HCEC 1CT (cell line): ENCODE measurements at regions not wholly inside any gene's neighbourhood (a gene's known extent, or its start where the extent isn't known, plus 50 kb on each side); places are given as distances from the start of the nearest gene placed in this dataset.

Source experiments
- DNase-seq: peaks from one replicate; pipeline ENCODE4 v3.0.0-alpha.2; 2017

DNA sequence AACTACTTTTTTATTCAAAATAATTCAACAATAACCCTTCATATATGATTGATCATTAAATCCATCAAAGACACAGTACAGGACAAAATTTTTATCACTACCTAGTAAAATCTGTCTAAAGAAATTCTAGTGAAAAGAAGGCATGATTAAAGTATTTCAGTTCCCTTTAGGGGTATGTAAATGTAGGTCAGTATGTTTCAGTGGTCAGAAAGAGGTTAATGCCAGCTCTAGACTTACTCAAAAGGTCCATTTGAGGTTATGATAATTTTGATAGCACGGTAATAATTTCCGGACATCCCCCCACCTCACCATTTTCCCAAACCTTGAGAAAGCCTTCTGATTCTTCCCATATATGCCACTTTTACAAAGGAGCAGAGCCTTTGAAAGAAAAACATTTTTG is 193.5 kb upstream of the ID4 start:
- no peak for DNase-seq

GRCh38 chr6:19655744-19656143 is 181.4 kb upstream of the ID4 start:
- DNase-seq = no peak

DNA sequence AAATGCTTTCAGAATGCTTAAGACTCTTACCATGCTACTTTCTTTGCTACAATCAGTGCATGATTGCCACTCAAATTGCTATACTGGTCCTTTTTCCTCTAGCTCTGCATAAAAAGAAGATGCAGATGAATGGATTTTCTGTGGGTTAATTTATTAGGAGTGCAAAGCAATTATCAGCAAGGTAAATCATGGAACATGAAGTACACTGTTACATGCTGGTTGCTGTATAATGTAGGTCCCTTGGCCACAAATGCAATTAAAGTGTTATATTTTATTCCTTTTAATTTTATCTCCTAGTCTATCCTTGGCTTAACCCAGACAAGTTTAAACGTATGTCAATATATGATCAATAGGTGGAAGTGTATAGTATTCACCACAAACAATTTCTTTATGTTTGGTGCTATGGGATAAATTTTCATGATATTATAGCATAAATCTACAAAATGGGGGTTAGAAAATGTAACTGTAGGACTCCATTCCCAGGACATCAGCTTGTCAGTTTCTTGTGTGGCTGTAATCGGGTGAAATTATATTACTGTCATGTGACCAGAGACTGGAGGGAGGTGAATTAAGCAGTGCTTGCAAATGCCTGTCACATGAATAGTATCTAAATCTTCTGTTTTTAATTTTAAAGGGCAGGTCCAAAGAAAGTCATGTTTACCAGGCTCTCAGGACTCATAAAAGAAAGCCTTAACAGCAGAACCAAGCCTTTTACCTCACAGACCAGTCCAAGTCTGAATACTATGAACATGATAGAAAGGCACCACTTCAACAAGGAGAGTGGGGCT is 176.9 kb upstream of the ID4 start:
- no peak for DNase-seq

DNA sequence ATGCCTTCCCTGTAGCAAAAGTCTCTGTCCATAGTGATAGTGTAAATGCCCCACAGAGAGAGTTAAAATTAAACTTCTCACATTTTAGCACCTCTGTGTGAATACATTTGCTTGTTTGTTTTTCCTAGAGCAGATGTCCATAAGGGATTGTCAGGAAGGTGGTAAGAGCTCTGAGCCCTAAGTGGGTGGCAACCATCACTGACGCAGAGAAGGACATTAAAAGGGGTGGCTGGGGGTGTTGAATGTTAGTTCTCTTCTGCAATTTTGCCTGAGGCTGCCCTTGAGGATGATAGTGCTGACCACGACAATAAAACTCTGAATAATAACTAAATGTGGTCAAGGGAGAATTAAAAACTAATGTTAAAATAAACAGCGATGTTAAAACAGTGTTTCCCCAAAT is 174.3 kb upstream of the ID4 start:
- DNase-seq = no peak

DNA sequence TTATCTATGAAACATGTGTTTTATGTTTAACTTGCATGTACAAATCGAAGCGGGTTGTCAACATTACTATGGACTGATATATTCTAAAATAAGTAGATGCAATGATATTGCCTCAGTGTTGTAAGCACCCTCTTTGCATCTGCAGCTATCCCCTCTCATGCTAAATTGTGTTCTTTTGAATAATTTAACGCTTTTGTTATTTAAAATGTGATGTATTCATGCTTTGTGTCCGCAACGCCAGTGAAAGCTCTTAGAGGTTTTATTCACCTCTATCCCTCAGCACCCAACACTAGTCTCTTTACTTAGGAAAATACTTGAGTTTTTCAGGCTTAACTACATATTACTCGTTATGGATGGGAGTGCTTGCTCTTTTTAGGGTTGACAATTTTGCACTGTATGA is 173.7 kb upstream of the ID4 start:
- no peak for DNase-seq

DNA sequence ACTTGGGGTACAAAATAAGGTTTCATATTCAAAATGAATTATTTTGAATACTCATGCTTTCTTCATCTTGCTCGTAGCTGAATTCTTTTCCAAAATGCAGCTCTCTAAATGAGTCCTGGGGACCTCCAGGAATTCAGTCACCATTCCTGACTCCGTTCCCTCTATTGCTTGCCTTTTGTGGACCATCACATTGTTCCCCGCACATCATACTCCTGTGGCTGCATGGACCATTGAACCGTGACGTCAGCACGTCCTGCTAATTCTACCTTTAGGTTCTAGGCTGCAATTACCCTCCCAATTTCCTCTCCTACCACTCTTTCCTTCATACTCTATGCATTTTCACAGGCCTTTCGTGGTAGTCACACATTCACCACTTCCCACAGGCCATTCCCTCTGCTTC is 173.1 kb upstream of the ID4 start:
- DNase-seq = no peak

- no peak for DNase-seq
These were observed 172.1 kb upstream of the ID4 start for GRCh38 chr6:19664878-19665612.

DNA sequence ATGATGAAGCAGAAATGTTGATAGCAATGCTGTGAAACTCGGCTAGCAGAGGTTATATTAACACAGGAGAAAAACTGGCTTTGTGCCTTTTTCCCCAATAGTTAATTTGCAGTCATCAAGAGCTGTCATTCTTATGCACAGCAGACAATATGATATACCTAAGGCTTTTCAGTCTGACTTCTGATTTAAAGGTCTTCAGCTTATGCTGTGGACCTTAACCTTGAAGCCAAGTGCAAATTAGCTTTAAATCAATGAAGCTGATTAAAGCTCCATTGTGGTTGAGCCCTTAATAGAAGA is 171.6 kb upstream of the ID4 start:
- no peak for DNase-seq

GRCh38 chr6:19668710-19669109 is 168.5 kb upstream of the ID4 start:
- DNase-seq = no peak

- DNase-seq = no peak
These were observed 168.0 kb upstream of the ID4 start for GRCh38 chr6:19669206-19669605.

- no peak for DNase-seq
These were observed 154.3 kb upstream of the ID4 start for GRCh38 chr6:19682859-19683258.

DNA sequence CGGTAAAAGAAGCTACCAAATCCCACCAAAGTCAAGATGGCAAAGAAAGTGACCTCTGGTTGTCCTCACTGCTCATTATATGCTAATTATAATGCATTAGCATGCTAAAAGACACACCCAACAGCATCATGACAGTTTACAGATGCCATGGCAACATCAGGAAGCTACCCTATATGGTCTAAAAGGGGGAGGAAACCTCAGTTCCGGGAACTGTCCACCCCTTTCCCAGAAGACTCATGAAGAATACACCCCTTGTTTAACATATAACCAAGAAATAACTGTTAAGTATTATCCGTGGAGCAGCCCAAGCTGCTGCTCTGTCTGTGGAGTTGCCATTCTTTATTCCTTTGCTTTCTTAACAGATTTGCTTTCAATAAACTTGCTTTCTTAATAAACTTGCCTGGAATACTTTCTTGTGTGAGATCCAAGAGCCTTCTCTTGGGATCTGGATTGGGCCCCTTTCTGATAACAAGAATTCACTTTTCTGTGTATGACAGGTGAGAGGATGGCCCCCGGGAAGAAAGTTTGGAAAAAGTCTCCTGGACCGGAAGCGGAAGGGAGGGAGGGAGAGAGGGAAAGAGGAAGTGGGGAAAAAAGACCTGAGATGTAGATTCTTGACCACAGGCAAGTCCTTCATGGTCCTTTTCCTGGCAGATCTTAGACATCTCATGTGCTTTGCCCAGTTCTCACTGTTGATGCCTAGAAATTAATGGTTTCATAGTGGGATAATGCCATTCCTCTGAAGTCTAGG is 146.7 kb upstream of the ID4 start:
- no peak for DNase-seq

DNA sequence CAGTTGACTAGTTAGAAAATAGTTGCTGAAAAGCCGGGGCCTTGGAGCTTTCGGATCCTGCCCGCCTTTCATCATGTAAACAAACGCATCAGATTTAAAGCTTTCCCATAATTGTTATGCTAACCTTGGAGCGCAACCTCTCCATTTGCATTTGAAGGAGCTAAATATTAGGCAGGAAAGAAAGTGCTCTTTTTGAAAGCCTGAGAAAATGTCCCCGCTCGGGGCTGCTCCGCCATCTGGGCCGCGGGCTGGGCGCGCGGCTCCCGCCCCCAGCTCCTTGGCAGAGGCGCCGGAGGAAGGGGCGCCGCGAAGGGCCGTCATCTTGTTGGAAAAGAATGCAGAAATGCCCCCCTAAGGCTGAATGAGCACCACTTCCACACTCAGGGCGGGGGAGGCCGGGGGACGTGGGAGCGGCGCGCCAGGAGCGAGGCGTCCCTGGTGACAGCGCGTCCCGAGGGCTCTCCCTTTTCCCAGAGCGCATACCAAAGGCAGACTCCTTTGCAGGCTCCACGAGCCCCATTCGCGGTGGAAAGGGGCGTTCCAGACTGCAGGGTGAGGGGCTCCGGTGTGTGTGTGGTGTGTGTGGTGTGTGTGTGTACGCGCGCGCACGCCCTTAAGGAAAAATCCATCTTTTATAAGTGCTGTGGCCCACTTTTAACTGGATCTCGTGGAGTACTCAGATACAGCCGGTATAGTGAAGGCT is 145.6 kb upstream of the ID4 start:
- no peak for DNase-seq

- DNase-seq = no peak
These were observed 144.5 kb upstream of the ID4 start for GRCh38 chr6:19692506-19693298.

DNA sequence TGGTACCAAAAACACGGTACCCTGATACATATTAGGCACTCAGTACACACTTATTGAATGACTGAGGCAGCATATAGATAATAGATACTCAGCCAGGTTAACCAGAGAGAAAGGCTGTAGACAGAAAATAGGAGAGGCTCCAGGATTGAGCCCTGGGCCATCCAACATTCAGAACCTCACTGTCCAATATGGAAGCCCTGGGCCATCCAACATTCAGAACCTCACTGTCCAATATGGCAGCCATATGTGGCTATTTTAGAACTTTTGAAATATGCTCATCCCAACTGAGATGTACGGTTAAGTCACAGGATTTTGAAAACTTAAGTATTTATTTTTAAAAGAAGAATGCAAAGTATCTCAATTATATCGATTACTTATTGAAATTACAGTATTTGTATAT is 142.5 kb upstream of the ID4 start:
- no peak for DNase-seq

DNA sequence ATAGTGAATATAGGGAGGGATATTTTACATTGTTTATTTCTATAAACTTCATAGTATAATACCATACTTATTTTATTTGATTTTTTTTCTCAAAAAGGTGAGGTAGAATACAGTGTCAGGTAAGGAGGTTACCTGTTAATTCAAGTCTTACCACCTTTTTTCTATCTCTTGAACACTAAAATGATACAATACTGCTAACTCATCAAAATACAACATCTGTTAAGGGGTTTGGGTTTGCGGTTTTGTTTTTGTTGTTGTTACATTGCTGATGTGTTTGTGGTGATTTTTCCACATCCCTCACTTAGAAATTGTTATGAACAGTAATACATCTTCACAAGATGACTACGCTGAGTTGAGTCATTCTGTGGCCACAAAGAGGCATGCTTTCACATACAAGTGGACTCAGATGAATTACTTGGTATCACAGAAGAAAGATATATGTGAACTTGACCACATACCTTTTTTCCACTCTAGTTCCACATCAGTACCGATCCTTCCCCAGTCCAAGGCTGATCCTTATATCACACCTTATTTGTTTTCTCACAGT is 139.4 kb upstream of the ID4 start:
- DNase-seq = peak; percentile 82

DNA sequence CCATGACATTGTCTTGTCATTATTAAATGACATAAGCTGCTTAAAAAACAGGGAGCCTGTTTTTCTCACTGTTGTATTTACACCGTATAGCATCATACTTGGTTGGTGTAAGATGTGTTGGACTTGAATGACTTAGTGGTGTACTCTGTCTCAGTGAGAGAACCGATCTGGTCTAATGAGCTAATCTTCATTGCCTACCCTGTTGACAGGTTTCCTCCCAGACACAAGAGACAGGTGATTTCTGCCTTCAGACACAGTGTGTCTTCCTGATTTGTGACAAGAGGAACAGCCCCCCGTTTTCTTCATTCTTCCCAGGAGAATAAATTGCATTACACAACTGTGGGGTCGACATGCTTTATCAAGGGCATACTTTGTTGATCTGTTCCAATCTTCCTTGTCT is 137.2 kb upstream of the ID4 start:
- no peak for DNase-seq

GRCh38 chr6:19705606-19706005 is 131.6 kb upstream of the ID4 start:
- peak; percentile 15 for DNase-seq

DNA sequence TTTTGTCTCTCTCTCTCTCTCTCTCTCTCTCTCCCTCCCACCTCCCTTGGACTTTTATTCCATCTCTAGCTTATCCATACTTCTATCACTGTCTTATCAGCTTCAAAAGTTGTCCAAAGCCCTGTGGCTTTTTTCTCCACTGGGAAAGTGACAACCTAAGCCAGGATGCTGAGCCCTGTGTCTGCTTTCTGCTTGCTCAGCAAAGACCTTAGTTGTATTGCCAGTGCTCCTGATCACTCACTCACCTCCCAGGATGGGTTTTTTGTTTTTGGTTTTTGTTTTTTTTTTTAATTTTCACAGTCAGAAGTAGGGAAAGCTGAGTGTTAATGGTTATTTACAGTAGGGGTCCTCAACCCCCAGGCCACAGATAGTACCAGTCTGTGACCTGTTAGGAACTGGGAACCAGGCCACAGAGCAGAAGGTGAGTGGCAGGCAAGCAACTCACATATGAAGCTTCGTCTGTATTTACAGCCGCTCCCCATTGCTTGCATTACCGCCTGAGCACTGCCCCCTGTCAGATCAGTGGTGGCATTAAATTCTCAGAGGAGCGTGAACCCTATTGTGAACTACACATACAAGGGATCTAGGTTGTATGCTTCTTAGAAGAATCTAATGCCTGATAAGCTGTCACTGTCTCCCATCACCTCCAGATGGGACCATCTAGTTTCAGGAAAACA is 125.0 kb upstream of the ID4 start:
- DNase-seq = no peak

GRCh38 chr6:19712998-19713397 is 124.2 kb upstream of the ID4 start:
- DNase-seq = no peak

DNA sequence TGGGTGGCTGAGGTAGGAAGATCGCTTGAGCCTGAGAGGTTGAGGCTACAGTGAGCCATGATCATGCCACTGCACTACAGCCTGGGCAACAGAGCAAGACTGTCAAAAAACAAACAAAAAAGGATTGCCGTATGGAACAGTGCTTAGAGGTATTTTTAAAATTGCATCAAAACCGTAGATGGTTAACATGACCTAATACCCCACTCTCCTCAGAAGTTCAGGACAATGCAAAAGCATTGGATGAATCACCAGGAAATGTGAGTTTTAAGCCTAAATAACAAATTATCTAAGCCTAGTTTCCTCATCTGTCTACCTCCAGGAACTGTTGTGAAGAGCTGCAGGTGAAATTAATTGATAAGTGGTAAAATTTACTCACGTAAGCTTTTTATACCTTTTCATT is 123.8 kb upstream of the ID4 start:
- no peak for DNase-seq

DNA sequence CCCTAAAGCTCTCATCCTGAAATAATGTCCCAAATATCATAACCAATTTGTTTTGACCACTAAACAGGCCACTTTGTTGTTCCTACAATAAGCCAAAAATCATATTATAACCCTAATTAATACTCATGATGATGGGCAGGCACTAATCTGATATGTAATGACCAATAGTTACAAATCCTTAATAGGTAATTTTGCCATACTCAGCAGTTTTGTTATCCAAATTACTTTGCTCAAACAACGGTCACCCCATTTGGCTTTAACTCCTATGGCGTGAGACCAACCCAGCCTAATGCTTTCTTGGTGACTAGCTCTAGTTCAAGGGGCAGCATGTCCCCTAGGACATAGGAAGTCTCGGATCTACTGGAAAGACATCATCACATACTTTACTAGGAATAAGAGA is 123.2 kb upstream of the ID4 start:
- DNase-seq = no peak
